ENCODE measurements at regions not wholly inside any gene's neighbourhood (a gene's known extent, or its start where the extent isn't known, plus 50 kb on each side); places are given as distances from the start of the nearest gene placed in this dataset.

- Histone ChIP-seq H2AK5ac (ENCODE audit: low read depth, low read length) (no peak overlapping the region), H3K18ac (ENCODE audit: low read length) (no peak overlapping the region), H2BK15ac (ENCODE audit: low read length) (no peak overlapping the region), H3K4me1 (ENCODE audit: control insufficient read depth in 2 of 2, insufficient read depth in 1 of 2, low read depth in 1 of 2, low read length in 2 of 2) (no peaks in the 10 kb centered on the region), H3K4ac (ENCODE audit: low read length) (no peak overlapping the region), H3K36me3 (replicated peaks in 1 of 2; ENCODE audit: control insufficient read depth in 2 of 2, insufficient read depth in 2 of 2, low read length in 2 of 2) (no peaks in the 10 kb centered on the region), H4K91ac (ENCODE audit: low read depth, low read length, poor library complexity) (no peak overlapping the region), H3K14ac (ENCODE audit: low read length) (no peak overlapping the region), H2BK5ac (ENCODE audit: low read length) (no peak overlapping the region), H3K9me3 (replicated peaks in 1 of 2; ENCODE audit: control insufficient read depth in 2 of 2, insufficient read depth in 1 of 2, low read depth in 1 of 2, low read length in 2 of 2) (no peaks in the 10 kb centered on the region), H4K8ac (ENCODE audit: low read depth, low read length) (no peak overlapping the region), H2BK120ac (ENCODE audit: low read depth, low read length) (no peak overlapping the region), H3K23ac (ENCODE audit: low read depth, low read length, poor library complexity) (no peak overlapping the region), H2AFZ (ENCODE audit: low read length) (no peak overlapping the region), H3K79me1 (ENCODE audit: low read depth, low read length) (no peaks in the 10 kb centered on the region), H3K27ac (replicated peaks; ENCODE audit: low read length) (no peak overlapping the region), H3K4me2 (ENCODE audit: insufficient read depth, low read length, poor library complexity, severe bottlenecking) (no peak overlapping the region), H2BK12ac (ENCODE audit: low read length) (no peak overlapping the region), H3K27me3 (ENCODE audit: control insufficient read depth in 3 of 3, insufficient read depth in 3 of 3, low read depth in 1 of 3, low read length in 3 of 3) (peaks cover 0 to 6% (median 0%) of the 10 kb centered on the region in 3 experiments), H3K9ac (ENCODE audit: low read depth, low read length, poor library complexity) (no peak overlapping the region), H3K4me3 (ENCODE audit: low read length in 2 of 2) (no peak overlapping the region)
- no CpG with 5 or more reads among the region's 6 CpGs for WGBS, 2 donors (ENCODE audit: extremely low coverage in 2 of 2, insufficient read length in 2 of 2, insufficient replicate concordance in 1 of 2)
- DNase-seq (ENCODE audit: low spot score): no peak
Observed at GRCh38 chr14:97575677-97576076, 778.5 kb downstream of the VRK1 start.

- H3K27ac ChIP-seq (replicated peaks; ENCODE audit: low read length): no peak overlapping the region
Observed at GRCh38 chr14:97578982-97579548, 781.9 kb downstream of the VRK1 start.

GRCh38 chr14:97581016-97581415 is 783.8 kb downstream of the VRK1 start:
- H3K27ac ChIP-seq (replicated peaks; ENCODE audit: low read length): no peak overlapping the region
- no CpG with 5 or more reads among the region's 4 CpGs for whole genome bisulfite sequencing, 2 donors (ENCODE audit: extremely low coverage in 2 of 2, insufficient read length in 2 of 2, insufficient replicate concordance in 1 of 2)
- H3K14ac ChIP-seq (ENCODE audit: low read length): no peak overlapping the region

More at GRCh38 chr14:97578982-97579548, 781.9 kb downstream of the VRK1 start:
- Histone ChIP-seq H3K9ac (ENCODE audit: low read depth, low read length, poor library complexity) (no peak overlapping the region), H2BK15ac (ENCODE audit: low read length) (no peak overlapping the region), H3K9me3 (replicated peaks in 1 of 2; ENCODE audit: control insufficient read depth in 2 of 2, insufficient read depth in 1 of 2, low read depth in 1 of 2, low read length in 2 of 2) (no peaks in the 10 kb centered on the region), H3K14ac (ENCODE audit: low read length) (no peak overlapping the region), H2AK5ac (ENCODE audit: low read depth, low read length) (no peak overlapping the region), H3K27me3 (ENCODE audit: control insufficient read depth in 3 of 3, insufficient read depth in 3 of 3, low read depth in 1 of 3, low read length in 3 of 3) (no peaks in the 10 kb centered on the region), H2BK5ac (ENCODE audit: low read length) (no peak overlapping the region), H3K18ac (ENCODE audit: low read length) (no peak overlapping the region), H3K4ac (ENCODE audit: low read length) (no peak overlapping the region), H2BK12ac (ENCODE audit: low read length) (no peak overlapping the region), H3K23ac (ENCODE audit: low read depth, low read length, poor library complexity) (no peak overlapping the region), H3K4me2 (ENCODE audit: insufficient read depth, low read length, poor library complexity, severe bottlenecking) (no peak overlapping the region), H4K91ac (ENCODE audit: low read depth, low read length, poor library complexity) (no peak overlapping the region), H2AFZ (ENCODE audit: low read length) (no peak overlapping the region), H3K36me3 (replicated peaks in 1 of 2; ENCODE audit: control insufficient read depth in 2 of 2, insufficient read depth in 2 of 2, low read length in 2 of 2) (no peaks in the 10 kb centered on the region), H3K79me1 (ENCODE audit: low read depth, low read length) (no peaks in the 10 kb centered on the region), H2BK120ac (ENCODE audit: low read depth, low read length) (no peak overlapping the region), H3K4me1 (ENCODE audit: control insufficient read depth in 2 of 2, insufficient read depth in 1 of 2, low read depth in 1 of 2, low read length in 2 of 2) (no peaks in the 10 kb centered on the region), H4K8ac (ENCODE audit: low read depth, low read length) (no peak overlapping the region), H3K4me3 (ENCODE audit: low read length in 2 of 2) (no peak overlapping the region)
- DNase-seq (ENCODE audit: low spot score): no peak

GRCh38 chr14:97582022-97582421 is 784.8 kb downstream of the VRK1 start:
- Histone ChIP-seq H4K91ac (ENCODE audit: low read depth, low read length, poor library complexity) (no peak overlapping the region), H2BK5ac (ENCODE audit: low read length) (no peak overlapping the region), H3K23ac (ENCODE audit: low read depth, low read length, poor library complexity) (no peak overlapping the region), H3K9me3 (replicated peaks in 1 of 2; ENCODE audit: control insufficient read depth in 2 of 2, insufficient read depth in 1 of 2, low read depth in 1 of 2, low read length in 2 of 2) (no peaks in the 10 kb centered on the region), H3K14ac (ENCODE audit: low read length) (no peak overlapping the region), H4K8ac (ENCODE audit: low read depth, low read length) (no peak overlapping the region), H3K79me1 (ENCODE audit: low read depth, low read length) (no peaks in the 10 kb centered on the region), H2BK12ac (ENCODE audit: low read length) (no peak overlapping the region), H2AK5ac (ENCODE audit: low read depth, low read length) (no peak overlapping the region), H3K4ac (ENCODE audit: low read length) (no peak overlapping the region), H3K4me2 (ENCODE audit: insufficient read depth, low read length, poor library complexity, severe bottlenecking) (no peak overlapping the region), H3K4me1 (ENCODE audit: control insufficient read depth in 2 of 2, insufficient read depth in 1 of 2, low read depth in 1 of 2, low read length in 2 of 2) (no peaks in the 10 kb centered on the region), H2BK120ac (ENCODE audit: low read depth, low read length) (no peak overlapping the region), H3K27ac (replicated peaks; ENCODE audit: low read length) (no peak overlapping the region), H3K36me3 (replicated peaks in 1 of 2; ENCODE audit: control insufficient read depth in 2 of 2, insufficient read depth in 2 of 2, low read length in 2 of 2) (no peaks in the 10 kb centered on the region), H3K27me3 (ENCODE audit: control insufficient read depth in 3 of 3, insufficient read depth in 3 of 3, low read depth in 1 of 3, low read length in 3 of 3) (no peaks in the 10 kb centered on the region), H2BK15ac (ENCODE audit: low read length) (no peak overlapping the region), H3K9ac (ENCODE audit: low read depth, low read length, poor library complexity) (no peak overlapping the region), H3K4me3 (ENCODE audit: low read length in 2 of 2) (no peak overlapping the region), H3K18ac (ENCODE audit: low read length) (no peak overlapping the region), H2AFZ (ENCODE audit: low read length) (no peak overlapping the region)
- no CpG with 5 or more reads among the region's 1 CpG for WGBS, 2 donors (ENCODE audit: extremely low coverage in 2 of 2, insufficient read length in 2 of 2, insufficient replicate concordance in 1 of 2)
- DNase-seq (ENCODE audit: low spot score): no peak

More at GRCh38 chr14:97581016-97581415, 783.8 kb downstream of the VRK1 start:
- Histone ChIP-seq H3K23ac (ENCODE audit: low read depth, low read length, poor library complexity) (no peak overlapping the region), H3K4me2 (ENCODE audit: insufficient read depth, low read length, poor library complexity, severe bottlenecking) (no peak overlapping the region), H2AK5ac (ENCODE audit: low read depth, low read length) (no peak overlapping the region), H2BK15ac (ENCODE audit: low read length) (no peak overlapping the region), H4K8ac (ENCODE audit: low read depth, low read length) (no peak overlapping the region), H3K4ac (ENCODE audit: low read length) (no peak overlapping the region), H2AFZ (ENCODE audit: low read length) (no peak overlapping the region), H3K18ac (ENCODE audit: low read length) (no peak overlapping the region), H3K79me1 (ENCODE audit: low read depth, low read length) (no peaks in the 10 kb centered on the region), H3K27me3 (ENCODE audit: control insufficient read depth in 3 of 3, insufficient read depth in 3 of 3, low read depth in 1 of 3, low read length in 3 of 3) (no peaks in the 10 kb centered on the region), H3K9ac (ENCODE audit: low read depth, low read length, poor library complexity) (no peak overlapping the region), H3K4me3 (ENCODE audit: low read length in 2 of 2) (no peak overlapping the region), H3K36me3 (replicated peaks in 1 of 2; ENCODE audit: control insufficient read depth in 2 of 2, insufficient read depth in 2 of 2, low read length in 2 of 2) (no peaks in the 10 kb centered on the region), H3K4me1 (ENCODE audit: control insufficient read depth in 2 of 2, insufficient read depth in 1 of 2, low read depth in 1 of 2, low read length in 2 of 2) (no peaks in the 10 kb centered on the region), H3K9me3 (replicated peaks in 1 of 2; ENCODE audit: control insufficient read depth in 2 of 2, insufficient read depth in 1 of 2, low read depth in 1 of 2, low read length in 2 of 2) (no peaks in the 10 kb centered on the region), H2BK5ac (ENCODE audit: low read length) (no peak overlapping the region), H2BK12ac (ENCODE audit: low read length) (no peak overlapping the region), H2BK120ac (ENCODE audit: low read depth, low read length) (no peak overlapping the region), H4K91ac (ENCODE audit: low read depth, low read length, poor library complexity) (no peak overlapping the region)
- DNase-seq (ENCODE audit: low spot score): peak; percentile 48
